ENCODE measurements at regions not wholly inside any gene's neighbourhood (a gene's known extent, or its start where the extent isn't known, plus 50 kb on each side); places are given as distances from the start of the nearest gene placed in this dataset.

DNA sequence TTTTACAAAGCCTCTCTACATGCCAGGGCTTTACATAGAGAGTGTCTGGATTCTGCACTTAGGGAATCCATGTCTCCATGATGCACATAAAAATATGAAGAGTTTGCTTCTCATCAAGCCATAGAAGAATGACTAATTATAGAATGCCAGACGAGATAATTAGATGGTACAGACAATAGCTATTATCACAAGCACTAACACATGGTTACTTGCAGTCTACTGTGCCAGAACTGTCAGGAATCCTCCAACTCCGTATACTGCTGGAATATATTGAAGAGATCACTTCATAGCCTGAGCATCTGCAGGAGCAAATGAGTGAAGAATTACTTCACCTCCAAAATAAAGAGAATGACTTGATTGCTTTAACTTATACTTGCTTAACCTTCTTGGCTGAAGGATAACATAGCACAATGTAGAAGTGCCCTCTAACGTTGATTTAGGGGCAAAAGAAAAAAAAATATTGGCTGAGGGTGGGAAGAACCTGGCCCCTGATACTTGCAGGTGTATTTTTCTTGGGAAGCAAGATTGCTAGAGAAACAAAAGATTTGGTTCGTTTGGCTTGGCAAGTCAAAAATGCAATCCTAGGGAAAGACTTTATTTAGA is 272.8 kb upstream of the FAR2 start:
- DNase-seq, result no peak
- Histone ChIP-seq H3K9me3 (no peaks in the 10 kb centered on the region), H3K36me3 (replicated peaks in 1 of 2; ENCODE audit: insufficient read depth in 1 of 2, low read depth in 2 of 2) (no peaks in the 10 kb centered on the region), H3K27me3 (no peaks in the 10 kb centered on the region), H3K27ac (no peak overlapping the region), H3K4me3 (no peak overlapping the region), H3K4me1 (no peaks in the 10 kb centered on the region)
- TF ChIP-seq POLR2A (IDR thresholded peaks at IDR 0.05), result no peak
- TF ChIP-seq, protein P1, sequence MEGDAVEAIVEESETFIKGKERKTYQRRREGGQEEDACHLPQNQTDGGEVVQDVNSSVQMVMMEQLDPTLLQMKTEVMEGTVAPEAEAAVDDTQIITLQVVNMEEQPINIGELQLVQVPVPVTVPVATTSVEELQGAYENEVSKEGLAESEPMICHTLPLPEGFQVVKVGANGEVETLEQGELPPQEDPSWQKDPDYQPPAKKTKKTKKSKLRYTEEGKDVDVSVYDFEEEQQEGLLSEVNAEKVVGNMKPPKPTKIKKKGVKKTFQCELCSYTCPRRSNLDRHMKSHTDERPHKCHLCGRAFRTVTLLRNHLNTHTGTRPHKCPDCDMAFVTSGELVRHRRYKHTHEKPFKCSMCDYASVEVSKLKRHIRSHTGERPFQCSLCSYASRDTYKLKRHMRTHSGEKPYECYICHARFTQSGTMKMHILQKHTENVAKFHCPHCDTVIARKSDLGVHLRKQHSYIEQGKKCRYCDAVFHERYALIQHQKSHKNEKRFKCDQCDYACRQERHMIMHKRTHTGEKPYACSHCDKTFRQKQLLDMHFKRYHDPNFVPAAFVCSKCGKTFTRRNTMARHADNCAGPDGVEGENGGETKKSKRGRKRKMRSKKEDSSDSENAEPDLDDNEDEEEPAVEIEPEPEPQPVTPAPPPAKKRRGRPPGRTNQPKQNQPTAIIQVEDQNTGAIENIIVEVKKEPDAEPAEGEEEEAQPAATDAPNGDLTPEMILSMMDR (IDR thresholded peaks at IDR 0.05), result no peak
- intact Hi-C loops (cut with DNase I), result no loop called here
- 20 to 26% methylated on average over 4 of the region's 4 CpGs for WGBS, 2 donors
- ATAC-seq, result no peak

GRCh38 chr12:28877854-28878253 is 271.2 kb upstream of the FAR2 start:
- ATAC-seq (no peak), DNase-seq (no peak)
- 64 to 71% methylated on average over 1 of the region's 1 CpG for WGBS, 2 donors
- TF ChIP-seq POLR2A (IDR thresholded peaks at IDR 0.05), result no peak
- TF ChIP-seq, protein P1 (IDR thresholded peaks at IDR 0.05), result no peak
- H3K4me3 ChIP-seq, result no peak overlapping the region
- no peak overlapping the region for H3K27ac ChIP-seq
- no peaks in the 10 kb centered on the region for H3K9me3 ChIP-seq
- intact Hi-C loops (cut with DNase I), result no loop called here
- H3K27me3 ChIP-seq, result no peaks in the 10 kb centered on the region
- H3K36me3 ChIP-seq (replicated peaks in 1 of 2; ENCODE audit: insufficient read depth in 1 of 2, low read depth in 2 of 2), result no peaks in the 10 kb centered on the region
- H3K4me1 ChIP-seq, result no peaks in the 10 kb centered on the region

- ATAC-seq, result no peak
- WGBS, 2 donors, result 62 to 76% methylated on average over 2 of the region's 2 CpGs
Observed at GRCh38 chr12:28878629-28879028, 270.4 kb upstream of the FAR2 start.

GRCh38 chr12:28879379-28879778 is 269.7 kb upstream of the FAR2 start:
- WGBS, 2 donors, result 83 to 86% methylated on average over 2 of the region's 2 CpGs
- intact Hi-C loops (cut with DNase I), result no loop called here
- DNase-seq (no peak), ATAC-seq (no peak)
- Histone ChIP-seq H3K9me3 (no peaks in the 10 kb centered on the region), H3K4me1 (no peaks in the 10 kb centered on the region), H3K36me3 (replicated peaks in 1 of 2; ENCODE audit: insufficient read depth in 1 of 2, low read depth in 2 of 2) (no peaks in the 10 kb centered on the region), H3K4me3 (no peak overlapping the region), H3K27ac (no peak overlapping the region), H3K27me3 (no peaks in the 10 kb centered on the region)
- TF ChIP-seq POLR2A (IDR thresholded peaks at IDR 0.05), result no peak
- TF ChIP-seq, protein P1 (IDR thresholded peaks at IDR 0.05), result no peak

More at GRCh38 chr12:28878629-28879028, 270.4 kb upstream of the FAR2 start:
- no peaks in the 10 kb centered on the region for H3K36me3 ChIP-seq (replicated peaks in 1 of 2; ENCODE audit: insufficient read depth in 1 of 2, low read depth in 2 of 2)
- no peaks in the 10 kb centered on the region for H3K9me3 ChIP-seq
- DNase-seq, result no peak
- H3K4me1 ChIP-seq, result no peaks in the 10 kb centered on the region
- no peak overlapping the region for H3K4me3 ChIP-seq
- intact Hi-C loops (cut with DNase I), result no loop called here
- H3K27ac ChIP-seq, result no peak overlapping the region
- no peaks in the 10 kb centered on the region for H3K27me3 ChIP-seq
- TF ChIP-seq, protein P1 (IDR thresholded peaks at IDR 0.05), result no peak
- no peak for TF ChIP-seq POLR2A (IDR thresholded peaks at IDR 0.05)

GRCh38 chr12:28882444-28882843 is 266.6 kb upstream of the FAR2 start:
- H3K27ac ChIP-seq, result no peak overlapping the region
- TF ChIP-seq, protein P1 (IDR thresholded peaks at IDR 0.05), result no peak
- no peak for TF ChIP-seq POLR2A (IDR thresholded peaks at IDR 0.05)
- H3K36me3 ChIP-seq (replicated peaks in 1 of 2; ENCODE audit: insufficient read depth in 1 of 2, low read depth in 2 of 2), result no peaks in the 10 kb centered on the region
- 57 to 75% methylated on average over 2 of the region's 2 CpGs for WGBS, 2 donors
- no peak for DNase-seq
- H3K27me3 ChIP-seq, result no peaks in the 10 kb centered on the region
- intact Hi-C loops (cut with DNase I), result no loop called here
- H3K9me3 ChIP-seq, result no peaks in the 10 kb centered on the region
- no peaks in the 10 kb centered on the region for H3K4me1 ChIP-seq
- no peak for ATAC-seq
- no peak overlapping the region for H3K4me3 ChIP-seq
